OCI-LY3 (cell line): ENCODE measurements at regions not wholly inside any gene's neighbourhood (a gene's known extent, or its start where the extent isn't known, plus 50 kb on each side); places are given as distances from the start of the nearest gene placed in this dataset.

Source experiments
- EZH2phosphoT487 ChIP-seq: fragments of 200-600 bp; shearing (Covaris generic); IDR thresholded peaks from 2 replicates; pipeline ENCODE4 v1.6.1; 2018; ENCODE audit warnings: antibody characterized with exemption, mixed run types, low read depth
- TF ChIP-seq, protein P1 (sequence below): fragments of 200-600, 300-600 bp; sonication (generic); IDR thresholded peaks from 2 replicates; pipeline ENCODE4 v1.5.1; 2014; ENCODE audit warnings: antibody characterized with exemption, low read length, low read depth

DNA sequence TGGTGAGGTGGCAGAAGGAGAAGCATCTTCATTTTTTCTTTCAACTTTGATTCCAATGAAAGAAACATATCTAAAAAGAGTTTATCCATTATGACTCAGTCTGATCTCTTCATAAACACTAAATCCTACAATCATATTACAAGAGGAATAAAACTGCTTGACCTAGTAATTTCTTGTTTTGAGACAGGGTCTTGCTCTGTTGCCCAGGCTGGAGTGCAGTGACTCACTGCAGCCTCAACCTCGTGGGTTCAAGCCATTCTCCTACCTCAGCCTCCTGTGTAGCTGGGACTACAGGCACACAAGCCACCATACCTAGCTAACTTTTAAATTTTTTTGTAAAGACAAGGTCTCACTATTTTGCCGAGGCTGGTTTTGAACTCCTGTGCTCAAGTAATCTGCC lies 147.2 kb downstream of the NDUFA12 start:
- TF ChIP-seq, protein P1, sequence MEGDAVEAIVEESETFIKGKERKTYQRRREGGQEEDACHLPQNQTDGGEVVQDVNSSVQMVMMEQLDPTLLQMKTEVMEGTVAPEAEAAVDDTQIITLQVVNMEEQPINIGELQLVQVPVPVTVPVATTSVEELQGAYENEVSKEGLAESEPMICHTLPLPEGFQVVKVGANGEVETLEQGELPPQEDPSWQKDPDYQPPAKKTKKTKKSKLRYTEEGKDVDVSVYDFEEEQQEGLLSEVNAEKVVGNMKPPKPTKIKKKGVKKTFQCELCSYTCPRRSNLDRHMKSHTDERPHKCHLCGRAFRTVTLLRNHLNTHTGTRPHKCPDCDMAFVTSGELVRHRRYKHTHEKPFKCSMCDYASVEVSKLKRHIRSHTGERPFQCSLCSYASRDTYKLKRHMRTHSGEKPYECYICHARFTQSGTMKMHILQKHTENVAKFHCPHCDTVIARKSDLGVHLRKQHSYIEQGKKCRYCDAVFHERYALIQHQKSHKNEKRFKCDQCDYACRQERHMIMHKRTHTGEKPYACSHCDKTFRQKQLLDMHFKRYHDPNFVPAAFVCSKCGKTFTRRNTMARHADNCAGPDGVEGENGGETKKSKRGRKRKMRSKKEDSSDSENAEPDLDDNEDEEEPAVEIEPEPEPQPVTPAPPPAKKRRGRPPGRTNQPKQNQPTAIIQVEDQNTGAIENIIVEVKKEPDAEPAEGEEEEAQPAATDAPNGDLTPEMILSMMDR: no peak
- no peak for TF ChIP-seq EZH2phosphoT487
